HepG2 (cell line): ENCODE measurements at regions not wholly inside any gene's neighbourhood (a gene's known extent, or its start where the extent isn't known, plus 50 kb on each side); places are given as distances from the start of the nearest gene placed in this dataset.

Experiments
- ATAC-seq: fragments of 200-7000 bp; cut with Tn5 transposase; 3 replicates; pipeline ENCODE4 v1.9.1; 2020; ENCODE audit warnings: mild to moderate bottlenecking, moderate library complexity
- BruUV-seq: library from RNA; stranded (reverse); fragments of 400-500 nt; replicated peaks from 2 replicates; lab custom pipeline; 2021; lab: Mats Ljungman, UMichigan
- CTCF ChIA-PET: fragments of 300-600 bp; formaldehyde crosslinking; extraction: SDS; loops from one replicate; lab custom pipeline; 2021; ENCODE audit warnings: low total read pairs, inconsistent platforms, low intra/inter-chr PET ratio; lab: Yijun Ruan, JAX
- POLR2A ChIA-PET: fragments of 350-600 bp; sonication (Branson Sonifier 250); formaldehyde crosslinking; loops from one replicate; lab custom pipeline; 2020; ENCODE audit warnings: antibody characterized with exemption, inconsistent platforms; lab: Yijun Ruan, JAX
- DNase-seq: peaks from one replicate; pipeline ENCODE4 v3.0.0-alpha.2; 2015; ENCODE audit warnings: low spot score
- FAIRE-seq: peaks from 3 replicates; lab custom pipeline; 2011; peaks lifted over from hg19 to GRCh38; lab: Jason Lieb, UNC
- H2AFZ ChIP-seq: one replicate; pipeline ENCODE4 v1.6.1; 2011; ENCODE audit warnings: low read length, inconsistent platforms
- H3K27ac ChIP-seq: fragments of 300-600 bp; 3 replicates; pipeline ENCODE4 v1.8.0; 2011; ENCODE audit warnings: mixed run types, mild to moderate bottlenecking, mixed read lengths, low read length, inconsistent platforms; ENCODE audit not compliant: insufficient read depth; ENCODE audit errors: extremely low read length
- H3K27me3 ChIP-seq, 2 experiments: fragments of 200-600 bp in 1 of 2; 2 replicates in 1 of 2; 3 replicates in 1 of 2; pipeline versions ENCODE4 v1.6.0 to v1.8.0; 2011; ENCODE audit warnings: low read length in 2 of 2, mild to moderate bottlenecking in 2 of 2, moderate library complexity in 2 of 2, inconsistent platforms in 1 of 2; ENCODE audit not compliant: insufficient read depth in 2 of 2, control insufficient read depth in 1 of 2
- H3K36me3 ChIP-seq, 2 experiments: fragments of 200-600 bp in 1 of 2; replicated peaks in 1 of 2; 2 replicates in 1 of 2; 3 replicates in 1 of 2; pipeline versions ENCODE4 v1.5.1 to v1.8.0; 2011; ENCODE audit warnings: low read length in 2 of 2, inconsistent platforms in 1 of 2; ENCODE audit not compliant: insufficient read depth in 2 of 2, control insufficient read depth in 1 of 2
- H3K4me1 ChIP-seq: 2 replicates; pipeline ENCODE4 v1.5.1; 2012; ENCODE audit warnings: low read length, inconsistent platforms; ENCODE audit not compliant: insufficient read depth
- H3K4me2 ChIP-seq: 2 replicates; pipeline ENCODE4 v1.6.0; 2011; ENCODE audit warnings: low read depth, low read length, inconsistent platforms
- H3K4me3 ChIP-seq, 3 experiments: fragments of 200-600 bp in 1 of 3; sonication (generic), shearing (Covaris generic) in 1 of 3; replicated peaks in 1 of 3; 2 replicates each; pipeline ENCODE4 v1.5.1; 2011 to 2016; ENCODE audit warnings: low read length in 3 of 3, inconsistent platforms in 2 of 3, low read depth in 2 of 3, mild to moderate bottlenecking in 2 of 3, control low read depth in 1 of 3, mixed read lengths in 1 of 3; ENCODE audit not compliant: insufficient read depth in 1 of 3
- H3K79me2 ChIP-seq: one replicate; pipeline ENCODE4 v1.6.1; 2011; ENCODE audit warnings: low read length, inconsistent platforms; ENCODE audit not compliant: insufficient read depth
- H3K9ac ChIP-seq: 2 replicates; pipeline ENCODE4 v1.6.0; 2011; ENCODE audit warnings: mild to moderate bottlenecking, low read depth, low read length, inconsistent platforms; ENCODE audit not compliant: insufficient read depth
- H3K9me3 ChIP-seq: 2 replicates; pipeline ENCODE4 v1.5.1; 2012; ENCODE audit warnings: mild to moderate bottlenecking, low read length
- H4K20me1 ChIP-seq: 2 replicates; pipeline ENCODE4 v1.6.0; 2011; ENCODE audit warnings: inconsistent platforms, mild to moderate bottlenecking, low read length, moderate library complexity; ENCODE audit not compliant: insufficient read depth
- HOXA5 ChIP-seq: sonication (generic); formaldehyde crosslinking; IDR thresholded peaks from 2 replicates; pipeline ENCODE4 v1.4.0; 2020; ENCODE audit warnings: missing genetic modification reagents
- LRRFIP1 ChIP-seq: sonication (generic); formaldehyde crosslinking; conservative IDR thresholded peaks from 2 replicates; pipeline ENCODE4 v1.4.0; 2020; ENCODE audit warnings: missing genetic modification reagents
- MEIS1 ChIP-seq: sonication (generic); formaldehyde crosslinking; IDR thresholded peaks from 2 replicates; pipeline ENCODE4 v1.9.0; 2021; ENCODE audit warnings: mild to moderate bottlenecking, missing genetic modification reagents, moderate library complexity, borderline replicate concordance
- PRDM15 ChIP-seq: sonication (generic); formaldehyde crosslinking; IDR thresholded peaks from 2 replicates; pipeline ENCODE4 v1.4.0; 2020; ENCODE audit warnings: missing genetic modification reagents
- RNF2 ChIP-seq: fragments of 450-650 bp; conservative IDR thresholded peaks from 2 replicates; pipeline ENCODE4 v1.6.1; 2016; ENCODE audit warnings: low read depth
- SMARCE1 ChIP-seq: fragments of 450-650 bp; IDR thresholded peaks from 2 replicates; pipeline ENCODE4 v1.6.1; 2017; ENCODE audit warnings: borderline replicate concordance
- TCF7 ChIP-seq: sonication (generic); IDR thresholded peaks from 2 replicates; pipeline ENCODE4 v1.6.1; 2016; ENCODE audit warnings: antibody characterized with exemption, low read depth
- ZFP36L2 ChIP-seq: sonication (generic); formaldehyde crosslinking; IDR thresholded peaks from 2 replicates; pipeline ENCODE4 v1.4.0; 2020; ENCODE audit warnings: missing genetic modification reagents
- ZNF276 ChIP-seq: sonication (generic); formaldehyde crosslinking; IDR thresholded peaks from 2 replicates; pipeline ENCODE4 v1.4.0; 2020; ENCODE audit warnings: mild to moderate bottlenecking, low read depth, missing genetic modification reagents
- ZNF333 ChIP-seq: sonication (generic); formaldehyde crosslinking; IDR thresholded peaks from 2 replicates; pipeline ENCODE4 v1.4.0; 2020; ENCODE audit warnings: mild to moderate bottlenecking, missing genetic modification reagents, borderline replicate concordance
- ZNF557 ChIP-seq: sonication (generic); formaldehyde crosslinking; IDR thresholded peaks from 2 replicates; pipeline ENCODE4 v1.4.0; 2020; ENCODE audit warnings: missing genetic modification reagents
- ZSCAN5A ChIP-seq: sonication (generic); formaldehyde crosslinking; IDR thresholded peaks from 2 replicates; pipeline ENCODE4 v1.8.0; 2022; ENCODE audit warnings: mild to moderate bottlenecking, missing genetic modification reagents, borderline replicate concordance
- WGBS: methylation state at CpG from one replicate; pipeline ENCODE4 v1.1.6; 2017; ENCODE audit warnings: low lambda C conversion rate; 5-methylcytosine and 5-hydroxymethylcytosine counted together
- in situ Hi-C: cut with HindIII; loops from 2 replicates; pipeline ENCODE4 v1.10.0; 2017; ENCODE audit warnings: low pct_unique_long_range_greater_than_20kb; ENCODE audit not compliant: extremely low pct_ligation_motif_present
- intact Hi-C: fragments of 100-400 bp; cut with micrococcal nuclease; formaldehyde crosslinking; loops from one replicate; pipeline ENCODE4 v1.10.0; 2022; ENCODE audit not compliant: unreplicated experiment

- ATAC-seq, result no peak
- FAIRE-seq, result no peak
- in situ Hi-C loops (no loop called here), intact Hi-C loops (no loop called here)
- ChIA-PET POLR2A (no interaction called here), CTCF (no interaction called here)
- H3K36me3 ChIP-seq, result no peaks in the 10 kb centered on the region
- no peak overlapping the region for H3K4me2 ChIP-seq
- no peaks in the 10 kb centered on the region for H3K79me2 ChIP-seq
- H3K4me1 ChIP-seq, result no peaks in the 10 kb centered on the region
- TF ChIP-seq ZSCAN5A (no peak), LRRFIP1 (no peak), TCF7 (no peak), ZNF557 (no peak), MEIS1 (CRISPR knock-in tag) (no peak), HOXA5 (CRISPR knock-in tag) (no peak), SMARCE1 (no peak), RNF2 (no peak), PRDM15 (no peak), ZNF276 (CRISPR knock-in tag) (no peak), ZNF333 (no peak), ZFP36L2 (CRISPR knock-in tag) (no peak)
- no peak for DNase-seq
- H4K20me1 ChIP-seq, result no peaks in the 10 kb centered on the region
- H3K9ac ChIP-seq, result no peak overlapping the region
- H3K27ac ChIP-seq, result no peak overlapping the region
- WGBS, result 0% methylated on average over 1 of the region's 1 CpG
- H3K9me3 ChIP-seq, result no peaks in the 10 kb centered on the region
- no peaks in the 10 kb centered on the region for H3K27me3 ChIP-seq
- no peak overlapping the region for H2AFZ ChIP-seq
- no peak overlapping the region for H3K4me3 ChIP-seq
- no TSS peak for BruUV-seq
Measured at GRCh38 chr4:104682311-104682710, 187.6 kb upstream of the CXXC4 start.
